IPS DF 6.9 (cell line): ENCODE measurements at regions not wholly inside any gene's neighbourhood (a gene's known extent, or its start where the extent isn't known, plus 50 kb on each side); places are given as distances from the start of the nearest gene placed in this dataset.

Experiments
- DNase-seq: peaks from one replicate; pipeline ENCODE4 v3.0.0-alpha.2; 2013; ENCODE audit warnings: low read depth, low spot score
- H3K27ac ChIP-seq: one replicate; pipeline ENCODE4 v1.5.1; 2013; ENCODE audit warnings: low read length, control low read depth
- H3K27me3 ChIP-seq: 2 replicates; pipeline ENCODE4 v1.6.1; 2013; ENCODE audit warnings: mild to moderate bottlenecking, low read length; ENCODE audit not compliant: control insufficient read depth, insufficient read depth
- H3K36me3 ChIP-seq: 2 replicates; pipeline ENCODE4 v1.6.1; 2013; ENCODE audit warnings: low read length; ENCODE audit not compliant: control insufficient read depth, insufficient read depth
- H3K4me1 ChIP-seq: 2 replicates; pipeline ENCODE4 v1.6.1; 2013; ENCODE audit warnings: low read length; ENCODE audit not compliant: control insufficient read depth, insufficient read depth
- H3K4me3 ChIP-seq: 2 replicates; pipeline ENCODE4 v1.5.1; 2013; ENCODE audit warnings: mild to moderate bottlenecking, low read length
- H3K9me3 ChIP-seq: 2 replicates; pipeline ENCODE4 v1.6.1; 2013; ENCODE audit warnings: low read length, inconsistent platforms; ENCODE audit not compliant: control insufficient read depth, insufficient read depth
- WGBS: extraction: QIAGEN DNeasy Blood & Tissue Kit; methylation state at CpG from one replicate; pipeline ENCODE4 v1.1.7; 2013; ENCODE audit warnings: mixed read lengths, missing lambda C conversion rate; ENCODE audit not compliant: insufficient read length, insufficient coverage; 5-methylcytosine and 5-hydroxymethylcytosine counted together

GRCh38 chr2:16192416-16193216, 252.3 kb downstream of the MYCN start:
- Histone ChIP-seq H3K27ac (no peak overlapping the region), H3K9me3 (no peaks in the 10 kb centered on the region), H3K4me3 (no peak overlapping the region), H3K36me3 (no peaks in the 10 kb centered on the region), H3K27me3 (no peaks in the 10 kb centered on the region), H3K4me1 (no peaks in the 10 kb centered on the region)
- WGBS = no CpG with 5 or more reads among the region's 10 CpGs
- no peak for DNase-seq

GRCh38 chr2:16191431-16192200, 251.3 kb downstream of the MYCN start:
- DNase-seq = no peak
- no peak overlapping the region for H3K27ac ChIP-seq
- WGBS = no CpG with 5 or more reads among the region's 10 CpGs
- no peaks in the 10 kb centered on the region for H3K9me3 ChIP-seq
- no peaks in the 10 kb centered on the region for H3K36me3 ChIP-seq
- H3K4me1 ChIP-seq = no peaks in the 10 kb centered on the region
- H3K27me3 ChIP-seq = no peaks in the 10 kb centered on the region
- H3K4me3 ChIP-seq = no peak overlapping the region

- H3K9me3 ChIP-seq = no peaks in the 10 kb centered on the region
- H3K36me3 ChIP-seq = no peaks in the 10 kb centered on the region
- no peaks in the 10 kb centered on the region for H3K4me1 ChIP-seq
- no peak overlapping the region for H3K4me3 ChIP-seq
- no peaks in the 10 kb centered on the region for H3K27me3 ChIP-seq
- H3K27ac ChIP-seq = no peak overlapping the region
- no CpG with 5 or more reads among the region's 8 CpGs for WGBS
- DNase-seq = no peak
These were observed 250.3 kb downstream of the MYCN start for GRCh38 chr2:16190446-16191270.

- WGBS = no CpG with 5 or more reads among the region's 3 CpGs
These were observed 249.4 kb downstream of the MYCN start for GRCh38 chr2:16189836-16190160.

GRCh38 chr2:16189029-16189835, 248.9 kb downstream of the MYCN start:
- H3K27ac ChIP-seq = no peak overlapping the region
- no peaks in the 10 kb centered on the region for H3K36me3 ChIP-seq
- no CpG with 5 or more reads among the region's 5 CpGs for WGBS
- H3K9me3 ChIP-seq = no peaks in the 10 kb centered on the region
- no peaks in the 10 kb centered on the region for H3K27me3 ChIP-seq
- DNase-seq = no peak
- no peaks in the 10 kb centered on the region for H3K4me1 ChIP-seq
- no peak overlapping the region for H3K4me3 ChIP-seq

More at GRCh38 chr2:16189836-16190160, 249.4 kb downstream of the MYCN start:
- H3K36me3 ChIP-seq = no peaks in the 10 kb centered on the region
- no peak overlapping the region for H3K27ac ChIP-seq
- no peak for DNase-seq
- no peaks in the 10 kb centered on the region for H3K27me3 ChIP-seq
- no peaks in the 10 kb centered on the region for H3K4me1 ChIP-seq
- H3K9me3 ChIP-seq = no peaks in the 10 kb centered on the region
- H3K4me3 ChIP-seq = no peak overlapping the region

GRCh38 chr2:16188261-16188890, 248.0 kb downstream of the MYCN start:
- DNase-seq = no peak
- Histone ChIP-seq H3K4me1 (no peaks in the 10 kb centered on the region), H3K27me3 (no peaks in the 10 kb centered on the region), H3K9me3 (no peaks in the 10 kb centered on the region), H3K36me3 (no peaks in the 10 kb centered on the region), H3K27ac (no peak overlapping the region), H3K4me3 (no peak overlapping the region)
- WGBS = no CpG with 5 or more reads among the region's 4 CpGs

- DNase-seq = no peak
- Histone ChIP-seq H3K27me3 (no peaks in the 10 kb centered on the region), H3K27ac (no peak overlapping the region), H3K36me3 (no peaks in the 10 kb centered on the region), H3K4me1 (no peaks in the 10 kb centered on the region), H3K9me3 (no peaks in the 10 kb centered on the region), H3K4me3 (no peak overlapping the region)
- no CpG with 5 or more reads among the region's 3 CpGs for WGBS
These were observed 247.1 kb downstream of the MYCN start for GRCh38 chr2:16187482-16187817.

GRCh38 chr2:16186661-16187481, 246.5 kb downstream of the MYCN start:
- no peaks in the 10 kb centered on the region for H3K9me3 ChIP-seq
- no peak overlapping the region for H3K27ac ChIP-seq
- no CpG with 5 or more reads among the region's 8 CpGs for WGBS
- no peaks in the 10 kb centered on the region for H3K27me3 ChIP-seq
- H3K4me1 ChIP-seq = no peaks in the 10 kb centered on the region
- no peaks in the 10 kb centered on the region for H3K36me3 ChIP-seq
- H3K4me3 ChIP-seq = no peak overlapping the region
- DNase-seq = no peak

GRCh38 chr2:16185801-16186272, 245.5 kb downstream of the MYCN start:
- Histone ChIP-seq H3K4me3 (no peak overlapping the region; the same call in 1 of the 2 replicates), H3K27ac (no peak overlapping the region), H3K36me3 (no peaks in the 10 kb centered on the region), H3K9me3 (no peaks in the 10 kb centered on the region), H3K27me3 (no peaks in the 10 kb centered on the region), H3K4me1 (no peaks in the 10 kb centered on the region)
- DNase-seq = no peak
- WGBS = no CpG with 5 or more reads among the region's 11 CpGs
